ENCODE measurements at regions not wholly inside any gene's neighbourhood (a gene's known extent, or its start where the extent isn't known, plus 50 kb on each side); places are given as distances from the start of the nearest gene placed in this dataset.

- TF ChIP-seq CTCF (IDR thresholded peaks at IDR 0.05) (no peak), POLR2A (IDR thresholded peaks at IDR 0.05) (no peak)
Measured at GRCh38 chr21:22710721-22711120, 1712.5 kb downstream of the NCAM2 start.
